K562 (cell line): ENCODE measurements at regions not wholly inside any gene's neighbourhood (a gene's known extent, or its start where the extent isn't known, plus 50 kb on each side); places are given as distances from the start of the nearest gene placed in this dataset.

ENCODE experiments used
- ATF1 ChIP-seq, 2 experiments: fragments of 450-650 bp in 1 of 2; IDR thresholded peaks; 2 replicates each; pipeline ENCODE4 v1.6.1; 2016; ENCODE audit warnings: missing compliant biosample characterization in 1 of 2, missing genetic modification characterization in 1 of 2
- EZH2 ChIP-seq: IDR thresholded peaks from 2 replicates; pipeline ENCODE4 v1.6.1; 2012; ENCODE audit warnings: low read depth, mild to moderate bottlenecking, inconsistent platforms, low read length, borderline replicate concordance
- FOXA3 ChIP-seq, 2 experiments: fragments of 450-650 bp in 1 of 2; sonication (generic) in 1 of 2; formaldehyde crosslinking; IDR thresholded peaks in 1 of 2; conservative IDR thresholded peaks in 1 of 2; 2 replicates each; pipeline versions ENCODE4 v1.4.0 to v1.8.0; 2020 to 2022; ENCODE audit warnings: mild to moderate bottlenecking in 2 of 2, missing genetic modification reagents in 1 of 2
- GATA2 ChIP-seq: sonication (generic); formaldehyde crosslinking; IDR thresholded peaks from 2 replicates; pipeline ENCODE4 v1.4.0; 2020; ENCODE audit warnings: mild to moderate bottlenecking, missing genetic modification reagents
- HDAC8 ChIP-seq: fragments of 450-650 bp; IDR thresholded peaks from 2 replicates; pipeline ENCODE4 v1.6.1; 2016; ENCODE audit warnings: mild to moderate bottlenecking, missing genetic modification characterization, moderate library complexity, missing compliant biosample characterization
- JUNB ChIP-seq: fragments of 450-650 bp; formaldehyde crosslinking; conservative IDR thresholded peaks from 2 replicates; pipeline ENCODE4 v1.4.0; 2020; ENCODE audit warnings: mild to moderate bottlenecking
- MYBL2 ChIP-seq, 2 experiments: fragments of 450-650 bp in 1 of 2; sonication (generic) in 1 of 2; formaldehyde crosslinking in 1 of 2; IDR thresholded peaks; 2 replicates each; pipeline versions ENCODE4 v1.6.1 to v1.8.1; 2017 to 2022; ENCODE audit warnings: borderline replicate concordance in 1 of 2, inconsistent platforms in 1 of 2, low read depth in 1 of 2, mild to moderate bottlenecking in 1 of 2, missing genetic modification reagents in 1 of 2, moderate library complexity in 1 of 2
- NCOA6 ChIP-seq: fragments of 450-650 bp; IDR thresholded peaks from 2 replicates; pipeline ENCODE4 v1.6.1; 2017; ENCODE audit warnings: mild to moderate bottlenecking
- PURB ChIP-seq: sonication (generic); formaldehyde crosslinking; IDR thresholded peaks from 2 replicates; pipeline ENCODE4 v1.9.0; 2021; ENCODE audit warnings: low read depth, mild to moderate bottlenecking, missing genetic modification reagents
- RAD21 ChIP-seq, 2 experiments: fragments of 250-450 bp in 1 of 2; fragments of 450-650 bp in 1 of 2; sonication (Bioruptor Pico) in 1 of 2; formaldehyde crosslinking in 1 of 2; IDR thresholded peaks in 1 of 2; conservative IDR thresholded peaks in 1 of 2; 2 replicates each; pipeline versions ENCODE4 v1.4.0 to v1.8.0; 2020 to 2022; ENCODE audit warnings: mild to moderate bottlenecking in 2 of 2, moderate library complexity in 1 of 2
- SP1 ChIP-seq: sonication (generic); formaldehyde crosslinking; IDR thresholded peaks from 2 replicates; pipeline ENCODE4 v1.8.1; 2022; ENCODE audit warnings: mild to moderate bottlenecking, missing genetic modification reagents
- ZBED1 ChIP-seq: IDR thresholded peaks from 2 replicates; pipeline ENCODE4 v1.6.1; 2014
- ZNF121 ChIP-seq: sonication (generic); formaldehyde crosslinking; conservative IDR thresholded peaks from 2 replicates; pipeline ENCODE4 v1.8.0; 2022; ENCODE audit warnings: missing genetic modification reagents
- ZNF518B ChIP-seq: fragments of 250-450 bp; sonication (Bioruptor Pico); IDR thresholded peaks from 2 replicates; pipeline ENCODE4 v1.5.0; 2021; ENCODE audit warnings: mild to moderate bottlenecking, moderate library complexity
- ZNF584 ChIP-seq: fragments of 200-800 bp; sonication (Bioruptor generic); IDR thresholded peaks from 2 replicates; pipeline ENCODE4 v1.6.1; 2016; ENCODE audit warnings: low read depth, mild to moderate bottlenecking, missing genetic modification characterization, missing compliant biosample characterization
- TF ChIP-seq, protein P1 (sequence below): fragments of 250-450 bp; sonication (Bioruptor Pico); IDR thresholded peaks from 2 replicates; pipeline ENCODE4 v1.9.0; 2021; ENCODE audit warnings: mild to moderate bottlenecking

GRCh38 chr20:17832236-17832915 is 132.6 kb downstream of the BANF2 start (continued):
- TF ChIP-seq ZNF518B (CRISPR knock-in tag), result no peak
- no peak for TF ChIP-seq MYBL2 (IDR thresholded peaks at IDR 0.05; ENCODE audit: low read depth)
- TF ChIP-seq MYBL2 (CRISPR knock-in tag; IDR thresholded peaks at IDR 0.05; ENCODE audit: borderline replicate concordance), result no peak
- no peak for TF ChIP-seq SP1 (CRISPR knock-in tag)
- no peak for TF ChIP-seq ZBED1
- TF ChIP-seq, protein P1, sequence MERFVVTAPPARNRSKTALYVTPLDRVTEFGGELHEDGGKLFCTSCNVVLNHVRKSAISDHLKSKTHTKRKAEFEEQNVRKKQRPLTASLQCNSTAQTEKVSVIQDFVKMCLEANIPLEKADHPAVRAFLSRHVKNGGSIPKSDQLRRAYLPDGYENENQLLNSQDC (CRISPR knock-in tag), result no peak
- no peak for TF ChIP-seq RAD21 (CRISPR knock-in tag; conservative IDR thresholded peaks at IDR 0.05 in 1 of 2, IDR thresholded peaks at IDR 0.05 in 1 of 2)
- TF ChIP-seq HDAC8 (tag), result no peak
- no peak for TF ChIP-seq EZH2
- TF ChIP-seq JUNB (CRISPR knock-in tag), result 0 out of 2 replicates have a peak, but pooled peaks have one; percentile 9
- TF ChIP-seq NCOA6, result no peak
- no peak for TF ChIP-seq PURB (CRISPR knock-in tag)
- no peak for TF ChIP-seq GATA2 (CRISPR knock-in tag)
- TF ChIP-seq FOXA3 (CRISPR knock-in tag; conservative IDR thresholded peaks at IDR 0.05 in 1 of 2, IDR thresholded peaks at IDR 0.05 in 1 of 2), result no peak
- no peak for TF ChIP-seq ZNF121 (CRISPR knock-in tag)
- TF ChIP-seq ATF1 (CRISPR knock-in tag; IDR thresholded peaks at IDR 0.05), result no peak
- peak; percentile 84 for TF ChIP-seq ATF1 (tag; IDR thresholded peaks at IDR 0.05)
- TF ChIP-seq ZNF584 (CRISPR knock-in tag), result no peak
- TF ChIP-seq, all 486 proteins: peak for 7
